ENCODE measurements at regions not wholly inside any gene's neighbourhood (a gene's known extent, or its start where the extent isn't known, plus 50 kb on each side); places are given as distances from the start of the nearest gene placed in this dataset.

DNA sequence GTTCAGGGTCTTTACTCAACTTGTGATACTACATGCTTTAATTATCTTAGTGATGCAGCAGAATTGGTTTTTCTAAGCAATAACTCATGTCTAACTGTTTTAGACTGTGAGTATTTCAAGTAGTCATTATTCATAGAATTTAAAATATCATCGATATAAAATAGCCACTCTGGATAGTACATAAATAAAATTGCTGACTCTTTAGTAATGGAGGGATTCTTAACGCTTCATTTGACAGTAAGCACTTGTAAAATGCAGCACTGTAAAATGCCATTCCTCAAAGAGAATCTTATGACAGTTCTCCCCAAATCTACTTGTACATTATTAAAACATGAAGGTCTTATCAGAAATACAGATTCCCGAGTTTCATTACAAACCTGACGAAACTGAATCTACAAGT is 262.8 kb upstream of the LRFN5 start:
- TF ChIP-seq EZH2 (IDR thresholded peaks at IDR 0.05) (no peak), FOXP2 (optimal IDR thresholded peaks at IDR 0.05; ENCODE audit: control extremely low read depth, extremely low read length, insufficient read depth) (no peak), POLR2AphosphoS5 (IDR thresholded peaks at IDR 0.05; ENCODE audit: borderline replicate concordance, low read depth, low read length) (no peak)
